ENCODE measurements at regions not wholly inside any gene's neighbourhood (a gene's known extent, or its start where the extent isn't known, plus 50 kb on each side); places are given as distances from the start of the nearest gene placed in this dataset.

- no peaks in the 10 kb centered on the region for H3K27me3 ChIP-seq (ENCODE audit: control insufficient read depth in 5 of 5, insufficient read depth in 4 of 5, low read length in 5 of 5)
- peaks cover 0 to 16% (median 10%) of the 10 kb centered on the region in 5 donors for H3K36me3 ChIP-seq (ENCODE audit: control insufficient read depth in 5 of 5, insufficient read depth in 5 of 5, low read length in 5 of 5)
- H3K9ac ChIP-seq (ENCODE audit: low read length in 5 of 5): peak overlapping the region in 1 of 5 donors; percentile 58
- no peaks in the 10 kb centered on the region for H3K9me3 ChIP-seq (ENCODE audit: control insufficient read depth in 5 of 5, low read length in 5 of 5)
- H3K27ac ChIP-seq (ENCODE audit: low read depth, low read length): peak overlapping the region; percentile 77
- no peak overlapping the region for H3K4me3 ChIP-seq (ENCODE audit: low read depth in 1 of 5, low read length in 5 of 5)
- H3K4me1 ChIP-seq (ENCODE audit: control insufficient read depth in 5 of 5, insufficient read depth in 5 of 5, low read length in 5 of 5): peaks cover 11 to 45% (median 30%) of the 10 kb centered on the region in 5 donors
These were observed 51.1 kb downstream of the GARRE1 start for GRCh38 chr19:34305221-34306083.

GRCh38 chr19:34306213-34306661 lies 51.9 kb downstream of the GARRE1 start:
- Histone ChIP-seq H3K27me3 (ENCODE audit: control insufficient read depth in 5 of 5, insufficient read depth in 4 of 5, low read length in 5 of 5) (no peaks in the 10 kb centered on the region), H3K9ac (ENCODE audit: low read length in 5 of 5) (peak overlapping the region in 4 of 5 donors; percentile 34 to 58 (median 51)), H3K4me1 (ENCODE audit: control insufficient read depth in 5 of 5, insufficient read depth in 5 of 5, low read length in 5 of 5) (peaks cover 11 to 48% (median 35%) of the 10 kb centered on the region in 5 donors), H3K36me3 (ENCODE audit: control insufficient read depth in 5 of 5, insufficient read depth in 5 of 5, low read length in 5 of 5) (peaks cover 0 to 10% (median 4%) of the 10 kb centered on the region in 5 donors), H3K4me3 (ENCODE audit: low read depth in 1 of 5, low read length in 5 of 5) (no peak overlapping the region), H3K27ac (ENCODE audit: low read depth, low read length) (peak overlapping the region; percentile 77), H3K9me3 (ENCODE audit: control insufficient read depth in 5 of 5, low read length in 5 of 5) (no peaks in the 10 kb centered on the region)

- Histone ChIP-seq H3K27ac (ENCODE audit: low read depth, low read length) (peak overlapping the region; percentile 77), H3K9ac (ENCODE audit: low read length in 5 of 5) (peak overlapping the region in 3 of 5 donors; percentile 17 to 60 (median 33))
These were observed 52.5 kb downstream of the GARRE1 start for GRCh38 chr19:34306824-34307223.

DNA sequence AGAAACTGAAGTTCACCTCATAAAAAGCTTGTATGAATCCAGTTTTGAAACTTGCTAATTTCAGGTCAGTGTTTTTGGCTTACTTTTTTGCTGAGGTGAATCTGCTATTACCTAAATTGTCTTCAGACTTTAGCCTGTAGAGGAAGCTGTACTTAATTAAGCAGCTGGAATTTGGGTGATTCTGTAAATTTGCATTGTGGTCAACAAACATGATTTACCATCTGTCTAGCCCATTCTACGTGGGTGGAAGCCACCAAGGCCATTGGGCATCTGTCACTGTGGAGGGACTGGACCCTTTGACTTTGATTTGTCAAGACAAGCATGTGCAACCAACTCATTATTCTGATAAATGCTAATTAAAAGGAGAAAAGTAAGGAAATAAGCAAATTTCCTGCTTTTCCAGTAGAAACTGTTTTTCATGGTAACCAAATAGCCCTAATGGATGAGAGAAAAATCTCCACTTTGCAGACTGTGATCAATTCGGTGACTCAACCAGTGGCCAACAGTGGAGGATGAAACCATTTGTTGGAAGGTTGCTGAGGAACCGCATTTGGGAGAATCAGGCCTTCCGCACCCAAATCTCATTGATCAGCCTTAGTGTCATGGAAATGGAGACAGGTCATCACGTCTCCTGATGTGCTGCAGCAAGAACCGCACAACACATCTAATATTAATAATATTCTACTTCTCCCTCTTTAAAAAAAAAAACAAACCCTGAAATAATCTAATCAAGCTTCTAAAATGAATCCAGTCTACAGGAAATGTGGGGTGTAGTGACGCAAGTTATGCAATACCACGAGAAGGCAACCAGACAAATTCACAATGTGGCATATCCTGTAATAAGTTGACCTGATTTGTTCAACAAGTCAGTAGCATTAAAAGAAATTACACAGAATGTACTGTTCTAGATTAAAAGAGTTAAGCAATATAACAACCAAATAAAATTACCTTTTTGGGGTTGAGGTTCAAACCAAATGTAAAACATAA lies 54.3 kb downstream of the GARRE1 start:
- Histone ChIP-seq H3K4me3 (ENCODE audit: low read depth in 1 of 5, low read length in 5 of 5) (no peak overlapping the region), H3K4me1 (ENCODE audit: control insufficient read depth in 5 of 5, insufficient read depth in 5 of 5, low read length in 5 of 5) (peaks cover 11 to 56% (median 36%) of the 10 kb centered on the region in 5 donors), H3K27me3 (ENCODE audit: control insufficient read depth in 5 of 5, insufficient read depth in 4 of 5, low read length in 5 of 5) (no peaks in the 10 kb centered on the region), H3K9ac (ENCODE audit: low read length in 5 of 5) (no peak overlapping the region), H3K9me3 (ENCODE audit: control insufficient read depth in 5 of 5, low read length in 5 of 5) (no peaks in the 10 kb centered on the region), H3K36me3 (ENCODE audit: control insufficient read depth in 5 of 5, insufficient read depth in 5 of 5, low read length in 5 of 5) (peaks cover 0 to 5% (median under 1%) of the 10 kb centered on the region in 5 donors), H3K27ac (ENCODE audit: low read depth, low read length) (peak overlapping the region; percentile 15)

More at GRCh38 chr19:34306824-34307223, 52.5 kb downstream of the GARRE1 start:
- Histone ChIP-seq H3K27me3 (ENCODE audit: control insufficient read depth in 5 of 5, insufficient read depth in 4 of 5, low read length in 5 of 5) (no peaks in the 10 kb centered on the region), H3K9me3 (ENCODE audit: control insufficient read depth in 5 of 5, low read length in 5 of 5) (no peaks in the 10 kb centered on the region), H3K36me3 (ENCODE audit: control insufficient read depth in 5 of 5, insufficient read depth in 5 of 5, low read length in 5 of 5) (peaks cover 0 to 10% (median 4%) of the 10 kb centered on the region in 5 donors), H3K4me1 (ENCODE audit: control insufficient read depth in 5 of 5, insufficient read depth in 5 of 5, low read length in 5 of 5) (peaks cover 11 to 48% (median 35%) of the 10 kb centered on the region in 5 donors), H3K4me3 (ENCODE audit: low read depth in 1 of 5, low read length in 5 of 5) (no peak overlapping the region)

- Histone ChIP-seq H3K36me3 (ENCODE audit: control insufficient read depth in 5 of 5, insufficient read depth in 5 of 5, low read length in 5 of 5) (peaks cover 0 to 5% (median 0%) of the 10 kb centered on the region in 5 donors), H3K27me3 (ENCODE audit: control insufficient read depth in 5 of 5, insufficient read depth in 4 of 5, low read length in 5 of 5) (no peaks in the 10 kb centered on the region), H3K4me1 (ENCODE audit: control insufficient read depth in 5 of 5, insufficient read depth in 5 of 5, low read length in 5 of 5) (peaks cover 11 to 59% (median 37%) of the 10 kb centered on the region in 5 donors), H3K9me3 (ENCODE audit: control insufficient read depth in 5 of 5, low read length in 5 of 5) (no peaks in the 10 kb centered on the region), H3K27ac (ENCODE audit: low read depth, low read length) (peak overlapping the region; percentile 15), H3K9ac (ENCODE audit: low read length in 5 of 5) (no peak overlapping the region), H3K4me3 (ENCODE audit: low read depth in 1 of 5, low read length in 5 of 5) (no peak overlapping the region)
These were observed 55.2 kb downstream of the GARRE1 start for GRCh38 chr19:34309368-34310138.

GRCh38 chr19:34310494-34310981 lies 54.5 kb upstream of the GPI start:
- H3K9ac ChIP-seq (ENCODE audit: low read length in 5 of 5): peak overlapping the region in 2 of 5 donors; percentile 14 to 21
- no peaks in the 10 kb centered on the region for H3K27me3 ChIP-seq (ENCODE audit: control insufficient read depth in 5 of 5, insufficient read depth in 4 of 5, low read length in 5 of 5)
- H3K9me3 ChIP-seq (ENCODE audit: control insufficient read depth in 5 of 5, low read length in 5 of 5): no peaks in the 10 kb centered on the region
- H3K4me3 ChIP-seq (ENCODE audit: low read depth in 1 of 5, low read length in 5 of 5): no peak overlapping the region
- no peak overlapping the region for H3K27ac ChIP-seq (ENCODE audit: low read depth, low read length)
- H3K36me3 ChIP-seq (ENCODE audit: control insufficient read depth in 5 of 5, insufficient read depth in 5 of 5, low read length in 5 of 5): peaks cover 0 to 4% (median 0%) of the 10 kb centered on the region in 5 donors
- peaks cover 8 to 55% (median 34%) of the 10 kb centered on the region in 5 donors for H3K4me1 ChIP-seq (ENCODE audit: control insufficient read depth in 5 of 5, insufficient read depth in 5 of 5, low read length in 5 of 5)

DNA sequence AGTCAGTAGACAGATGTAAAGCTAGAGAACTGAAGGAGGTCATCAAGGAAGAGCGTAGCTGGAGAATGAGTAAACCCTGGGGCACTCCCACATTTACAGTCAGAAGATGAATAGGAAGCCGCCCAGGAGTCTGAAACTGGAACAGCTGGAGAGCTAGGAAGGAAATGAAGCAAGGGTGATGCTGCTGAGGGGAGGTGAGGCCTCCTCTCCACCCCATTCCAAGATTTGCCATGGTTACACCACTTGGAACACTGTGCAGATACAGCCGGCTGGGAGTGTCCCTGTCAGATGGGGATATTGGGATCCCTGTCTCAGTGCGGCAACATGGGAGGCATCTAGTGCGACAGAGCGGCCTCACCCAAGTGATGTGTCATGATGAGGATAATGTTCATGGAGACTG lies 51.8 kb upstream of the GPI start:
- H3K9me3 ChIP-seq (ENCODE audit: control insufficient read depth in 5 of 5, low read length in 5 of 5): no peaks in the 10 kb centered on the region
- peaks cover 2 to 63% (median 29%) of the 10 kb centered on the region in 5 donors for H3K4me1 ChIP-seq (ENCODE audit: control insufficient read depth in 5 of 5, insufficient read depth in 5 of 5, low read length in 5 of 5)
- H3K36me3 ChIP-seq (ENCODE audit: control insufficient read depth in 5 of 5, insufficient read depth in 5 of 5, low read length in 5 of 5): peaks cover 0 to 3% (median 0%) of the 10 kb centered on the region in 5 donors
- H3K9ac ChIP-seq (ENCODE audit: low read length in 5 of 5): no peak overlapping the region
- no peaks in the 10 kb centered on the region for H3K27me3 ChIP-seq (ENCODE audit: control insufficient read depth in 5 of 5, insufficient read depth in 4 of 5, low read length in 5 of 5)
- no peak overlapping the region for H3K27ac ChIP-seq (ENCODE audit: low read depth, low read length)
- H3K4me3 ChIP-seq (ENCODE audit: low read depth in 1 of 5, low read length in 5 of 5): no peak overlapping the region

GRCh38 chr19:34314437-34315313 lies 50.3 kb upstream of the GPI start:
- H3K9ac ChIP-seq (ENCODE audit: low read length in 5 of 5): no peak overlapping the region
- no peak overlapping the region for H3K27ac ChIP-seq (ENCODE audit: low read depth, low read length)
- H3K9me3 ChIP-seq (ENCODE audit: control insufficient read depth in 5 of 5, low read length in 5 of 5): no peaks in the 10 kb centered on the region
- H3K4me1 ChIP-seq (ENCODE audit: control insufficient read depth in 5 of 5, insufficient read depth in 5 of 5, low read length in 5 of 5): peaks cover 0 to 56% (median 22%) of the 10 kb centered on the region in 5 donors
- peaks cover 0 to 3% (median under 1%) of the 10 kb centered on the region in 5 donors for H3K36me3 ChIP-seq (ENCODE audit: control insufficient read depth in 5 of 5, insufficient read depth in 5 of 5, low read length in 5 of 5)
- H3K27me3 ChIP-seq (ENCODE audit: control insufficient read depth in 5 of 5, insufficient read depth in 4 of 5, low read length in 5 of 5): no peaks in the 10 kb centered on the region
- no peak overlapping the region for H3K4me3 ChIP-seq (ENCODE audit: low read depth in 1 of 5, low read length in 5 of 5)
